ENCODE measurements at regions not wholly inside any gene's neighbourhood (a gene's known extent, or its start where the extent isn't known, plus 50 kb on each side); places are given as distances from the start of the nearest gene placed in this dataset.

- TF ChIP-seq GATA2 (IDR thresholded peaks at IDR 0.05; ENCODE audit: low read depth, low read length) (no peak), GATA3 (IDR thresholded peaks at IDR 0.05; ENCODE audit: low read depth, low read length) (no peak)
Measured at GRCh38 chr18:2313332-2313731, 258.0 kb downstream of the METTL4 start.
